Pancreas (tissue), 10 donors: ENCODE measurements at regions not wholly inside any gene's neighbourhood (a gene's known extent, or its start where the extent isn't known, plus 50 kb on each side); places are given as distances from the start of the nearest gene placed in this dataset.
A peak's percentile ranks its signal among the peaks of the same experiment; 100 is the strongest.

Experiments
- ATAC-seq, 4 donors: fragments of 200-7000 bp; cut with Tn5 transposase; one replicate each; pipeline versions ENCODE4 v1.8.0 to v1.9.1; 2020; ENCODE audit warnings: mild to moderate bottlenecking in 4 of 4, moderate library complexity in 4 of 4
- DNase-seq, 6 donors: peaks; one replicate each; pipeline ENCODE4 v3.0.0-alpha.2; 2020
- FAIRE-seq: peaks from 2 replicates; lab custom pipeline; 2012; peaks lifted over from hg19 to GRCh38; lab: Jason Lieb, UNC
- H3K27ac ChIP-seq, 4 donors: fragments of 200-600 bp; sonication (generic); 1 replicate in 3 of 4; 2 replicates in 1 of 4; pipeline versions ENCODE4 v1.5.0 to v1.8.0; 2020
- H3K27me3 ChIP-seq, 4 donors: fragments of 200-600 bp; one replicate each; pipeline ENCODE4 v1.8.0; 2021
- H3K36me3 ChIP-seq, 3 donors: fragments of 200-600 bp; sonication (generic) in 1 of 3; one replicate each; pipeline versions ENCODE4 v1.5.0 to v1.8.0; 2020 to 2021
- H3K4me1 ChIP-seq, 3 donors: fragments of 200-600 bp; one replicate each; pipeline ENCODE4 v1.8.0; 2021
- H3K4me3 ChIP-seq, 4 donors: fragments of 200-600 bp; sonication (generic) in 2 of 4; one replicate each; pipeline versions ENCODE4 v1.5.0 to v1.8.0; 2020 to 2021
- H3K9me3 ChIP-seq, 4 donors: fragments of 200-600 bp; one replicate each; pipeline ENCODE4 v1.8.0; 2021
- CTCF ChIP-seq, 4 donors: fragments of 200-600 bp; sonication (generic) in 3 of 4; IDR thresholded peaks; one replicate each; pipeline versions ENCODE4 v1.5.0 to v1.8.0; 2021; ENCODE audit warnings: antibody characterized with exemption in 4 of 4
- WGBS, 2 donors: extraction: QIAGEN DNeasy Blood & Tissue Kit; methylation state at CpG; one replicate each; pipeline ENCODE4 v1.1.7; 2013; 5-methylcytosine and 5-hydroxymethylcytosine counted together
- intact Hi-C, 3 donors: fragments of 100-400 bp; cut with DNase I; formaldehyde crosslinking; loops; one replicate each; pipeline versions ENCODE4 v1.11.1 to v1.14.2; 2022
- donor health status: healthy with polysubstance abuse.
- donor health status: DM: no; HTN: no; CAD: no; lungs with moderate emphysema.
- donor health status: DM: no; HTN: no; CAD: no.
- donor health status: control.
- donor health status: control.
- donor health status: Bipolar disorder and iron deficiency.
- donor health status: DM: yes; HTN: yes; CAD: no.
- donor health status: DM: no; HTN: no; CAD: no.
- donor health status: DM: no; HTN: no; CAD: no.
- donor health status: DM: yes; HTN: yes; CAD: no.

GRCh38 chr5:118552731-118553360 lies 435.5 kb downstream of the DTWD2 start:
- H3K4me1 ChIP-seq, result no peaks in the 10 kb centered on the region
- ATAC-seq (no peak), DNase-seq (no peak), FAIRE-seq (no peak)
- no peak for TF ChIP-seq CTCF (IDR thresholded peaks at IDR 0.05)
- no peaks in the 10 kb centered on the region for H3K36me3 ChIP-seq
- intact Hi-C loops, result no loop called here
- H3K27me3 ChIP-seq, result no peaks in the 10 kb centered on the region
- no peaks in the 10 kb centered on the region for H3K9me3 ChIP-seq
- no peak overlapping the region for H3K4me3 ChIP-seq
- no peak overlapping the region for H3K27ac ChIP-seq
- WGBS, 2 donors, result 67 to 80% methylated on average over 2 of the region's 2 CpGs

DNA sequence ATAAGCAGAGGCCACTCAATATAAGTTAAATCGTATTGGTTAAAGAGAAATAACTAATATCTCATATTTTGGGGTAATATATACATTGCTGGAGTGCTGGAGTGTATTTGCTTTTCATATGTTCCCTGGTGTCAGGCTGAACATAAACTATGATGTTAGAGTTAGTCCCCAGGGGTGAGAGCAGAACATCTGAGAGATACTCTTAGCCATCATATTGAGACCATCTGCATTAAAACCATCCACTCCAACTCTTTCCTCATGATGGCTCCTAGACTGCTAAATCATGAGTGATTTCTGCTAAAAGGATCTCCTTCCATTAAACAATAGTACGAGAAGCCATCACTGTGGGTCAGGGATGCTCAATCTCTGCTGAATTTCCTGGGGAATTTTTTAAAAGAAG lies 436.2 kb downstream of the DTWD2 start:
- no peak overlapping the region for H3K4me3 ChIP-seq
- H3K4me1 ChIP-seq, result no peaks in the 10 kb centered on the region
- no peak for DNase-seq
- no peaks in the 10 kb centered on the region for H3K27me3 ChIP-seq
- no peak for FAIRE-seq
- no peaks in the 10 kb centered on the region for H3K36me3 ChIP-seq
- WGBS, 2 donors, result 65 to 77% methylated on average over 2 of the region's 2 CpGs
- no peak overlapping the region for H3K27ac ChIP-seq
- intact Hi-C loops, result no loop called here
- no peak for ATAC-seq
- no peak for TF ChIP-seq CTCF (IDR thresholded peaks at IDR 0.05)
- no peaks in the 10 kb centered on the region for H3K9me3 ChIP-seq

DNA sequence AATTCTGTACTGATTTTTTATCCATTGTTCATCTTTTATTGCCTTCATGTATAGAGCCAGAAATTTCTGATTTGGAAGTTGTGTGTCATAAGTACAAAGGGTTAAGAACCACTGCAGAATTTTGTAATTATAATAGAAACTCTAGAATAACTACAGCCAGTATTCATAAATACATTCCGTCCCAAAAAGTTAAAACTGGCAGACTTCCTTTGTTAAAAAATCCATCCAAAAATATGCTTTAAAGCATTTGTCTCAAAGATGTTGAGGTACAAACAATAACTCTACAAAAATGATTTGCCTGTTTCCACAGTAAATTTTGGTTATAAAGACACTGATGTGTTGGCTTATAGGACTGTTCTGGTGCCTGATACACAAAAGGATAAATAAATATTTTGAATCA lies 436.6 kb downstream of the DTWD2 start:
- DNase-seq, result no peak
- WGBS, 2 donors, result 35 to 74% methylated on average over 1 of the region's 1 CpG
- H3K4me3 ChIP-seq, result no peak overlapping the region
- H3K4me1 ChIP-seq, result no peaks in the 10 kb centered on the region
- ATAC-seq, result no peak
- no peaks in the 10 kb centered on the region for H3K27me3 ChIP-seq
- FAIRE-seq, result no peak
- no peaks in the 10 kb centered on the region for H3K36me3 ChIP-seq
- no peak overlapping the region for H3K27ac ChIP-seq
- H3K9me3 ChIP-seq, result no peaks in the 10 kb centered on the region
- TF ChIP-seq CTCF (IDR thresholded peaks at IDR 0.05), result no peak
- intact Hi-C loops, result no loop called here

- no peaks in the 10 kb centered on the region for H3K36me3 ChIP-seq
- H3K27me3 ChIP-seq, result no peaks in the 10 kb centered on the region
- DNase-seq (no peak), ATAC-seq (no peak), FAIRE-seq (no peak)
- H3K9me3 ChIP-seq, result no peaks in the 10 kb centered on the region
- H3K27ac ChIP-seq, result no peak overlapping the region
- H3K4me3 ChIP-seq, result no peak overlapping the region
- H3K4me1 ChIP-seq, result no peaks in the 10 kb centered on the region
- intact Hi-C loops, result no loop called here
- TF ChIP-seq CTCF (IDR thresholded peaks at IDR 0.05), result no peak
Measured at GRCh38 chr5:118551031-118551430, 437.3 kb downstream of the DTWD2 start.

- intact Hi-C loops, result no loop called here
Measured at GRCh38 chr5:118548761-118549720, 439.3 kb downstream of the DTWD2 start.

More at GRCh38 chr5:118548761-118549720, 439.3 kb downstream of the DTWD2 start:
- no peak for DNase-seq
- Histone ChIP-seq H3K4me3 (no peak overlapping the region), H3K36me3 (no peaks in the 10 kb centered on the region), H3K27me3 (no peaks in the 10 kb centered on the region), H3K4me1 (no peaks in the 10 kb centered on the region), H3K27ac (no peak overlapping the region), H3K9me3 (no peaks in the 10 kb centered on the region)
- no peak for FAIRE-seq
- ATAC-seq, result peak in 2 of 4 donors; percentile 41 to 55
- WGBS, 2 donors, result 69 to 81% methylated on average over 2 of the region's 2 CpGs
- no peak for TF ChIP-seq CTCF (IDR thresholded peaks at IDR 0.05)
